PC-9 (cell line): ENCODE measurements at regions not wholly inside any gene's neighbourhood (a gene's known extent, or its start where the extent isn't known, plus 50 kb on each side); places are given as distances from the start of the nearest gene placed in this dataset.

Experiments
- CTCF ChIP-seq: fragments of 200-600 bp; sonication (generic); conservative IDR thresholded peaks from 2 replicates; pipeline ENCODE4 v1.6.1; 2017; ENCODE audit warnings: mixed run types, antibody characterized with exemption, mild to moderate bottlenecking, moderate library complexity
- EZH2 ChIP-seq: fragments of 200-600 bp; sonication (generic); IDR thresholded peaks from 2 replicates; pipeline ENCODE4 v1.8.0; 2017; ENCODE audit warnings: antibody characterized with exemption, low read depth

- no peak for TF ChIP-seq CTCF
- no peak for TF ChIP-seq EZH2
Measured at GRCh38 chr2:74067221-74067747, 80.4 kb downstream of the BOLA3 start.
